ENCODE measurements at regions not wholly inside any gene's neighbourhood (a gene's known extent, or its start where the extent isn't known, plus 50 kb on each side); places are given as distances from the start of the nearest gene placed in this dataset.
A peak's percentile ranks its signal among the peaks of the same experiment; 100 is the strongest.

DNA sequence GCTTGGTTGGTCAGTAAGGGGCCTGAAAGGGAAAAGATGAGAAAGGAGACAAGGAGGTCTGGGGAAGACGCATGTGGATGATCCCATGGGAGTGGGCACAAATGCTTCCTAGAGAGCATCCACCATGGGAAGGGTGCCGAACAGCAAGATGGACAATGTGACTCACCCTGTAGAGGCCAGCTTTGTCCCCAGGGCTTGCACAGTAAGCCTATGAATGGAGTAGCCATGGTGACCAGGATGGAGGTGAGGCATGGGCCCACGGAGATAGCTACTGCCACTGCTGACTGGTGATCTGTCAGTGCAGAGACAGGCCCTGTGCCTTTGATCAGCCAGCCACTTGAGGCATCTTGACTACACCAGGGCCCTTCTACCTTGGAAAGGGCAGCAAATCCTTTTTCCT, 172.6 kb downstream of the HAUS1 start:
- no peak overlapping the region for H3K27ac Mint-ChIP-seq
- peaks cover 6% of the 10 kb centered on the region for H3K36me3 Mint-ChIP-seq (ENCODE audit: low read depth)
- intact Hi-C loops (cut with micrococcal nuclease), result no loop called here

GRCh38 chr18:46278481-46279465, 174.6 kb downstream of the HAUS1 start:
- H3K27me3 Mint-ChIP-seq (ENCODE audit: insufficient read depth), result no peaks in the 10 kb centered on the region
- no peak overlapping the region for H3K4me3 Mint-ChIP-seq
- peaks cover 18% of the 10 kb centered on the region for H3K4me1 Mint-ChIP-seq (ENCODE audit: low read depth)
- H3K36me3 Mint-ChIP-seq (ENCODE audit: low read depth), result peaks cover 2% of the 10 kb centered on the region
- no peak overlapping the region for H3K27ac Mint-ChIP-seq
- intact Hi-C loops (cut with micrococcal nuclease), result no loop called here
- DNase-seq (ENCODE audit: low spot score), result no peak
- H3K9me3 Mint-ChIP-seq, result no peaks in the 10 kb centered on the region

More for the DNA sequence above, 172.6 kb downstream of the HAUS1 start:
- H3K4me3 Mint-ChIP-seq, result no peak overlapping the region
- no peak for DNase-seq (ENCODE audit: low spot score)
- peaks cover 22% of the 10 kb centered on the region for H3K4me1 Mint-ChIP-seq (ENCODE audit: low read depth)
- H3K27me3 Mint-ChIP-seq (ENCODE audit: insufficient read depth), result no peaks in the 10 kb centered on the region
- H3K9me3 Mint-ChIP-seq, result no peaks in the 10 kb centered on the region

DNA sequence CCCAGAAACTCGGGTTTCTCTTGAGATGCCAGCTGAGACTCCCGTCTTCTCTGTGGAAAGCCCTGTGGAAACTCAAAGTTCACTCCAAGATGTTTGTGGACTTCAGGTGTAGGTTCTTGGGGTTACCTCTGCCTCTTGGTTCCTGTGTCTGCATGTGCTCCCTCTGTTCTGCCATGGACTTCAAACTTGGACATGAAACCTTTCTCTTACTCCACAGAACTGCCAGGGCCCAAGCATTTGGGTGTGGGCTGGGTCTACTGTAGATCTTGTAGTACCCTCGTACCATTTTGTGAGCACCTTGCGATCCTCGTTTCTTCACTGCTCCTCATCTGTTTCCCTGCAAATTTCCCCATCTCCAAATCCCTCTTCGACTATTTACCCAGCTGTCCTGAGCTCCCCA, 175.5 kb downstream of the HAUS1 start:
- H3K4me1 Mint-ChIP-seq (ENCODE audit: low read depth), result peaks cover 18% of the 10 kb centered on the region
- no peak overlapping the region for H3K27ac Mint-ChIP-seq
- H3K9me3 Mint-ChIP-seq, result no peaks in the 10 kb centered on the region
- H3K36me3 Mint-ChIP-seq (ENCODE audit: low read depth), result peaks cover under 1% of the 10 kb centered on the region
- H3K4me3 Mint-ChIP-seq, result no peak overlapping the region
- DNase-seq (ENCODE audit: low spot score), result no peak
- intact Hi-C loops (cut with micrococcal nuclease), result no loop called here
- H3K27me3 Mint-ChIP-seq (ENCODE audit: insufficient read depth), result no peaks in the 10 kb centered on the region

GRCh38 chr18:46281185-46282176, 177.3 kb downstream of the HAUS1 start:
- Mint-ChIP-seq H3K36me3 (ENCODE audit: low read depth) (no peaks in the 10 kb centered on the region), H3K27ac (no peak overlapping the region), H3K9me3 (no peaks in the 10 kb centered on the region), H3K4me1 (ENCODE audit: low read depth) (peaks cover 18% of the 10 kb centered on the region), H3K4me3 (no peak overlapping the region), H3K27me3 (ENCODE audit: insufficient read depth) (no peaks in the 10 kb centered on the region)
- intact Hi-C loops (cut with micrococcal nuclease), result loop anchor here (1.0 kb wide), 2 partner anchors 200 to 377 kb away; no protein-coding TSS in a partner anchor
- peak; percentile 41 for DNase-seq (ENCODE audit: low spot score)

DNA sequence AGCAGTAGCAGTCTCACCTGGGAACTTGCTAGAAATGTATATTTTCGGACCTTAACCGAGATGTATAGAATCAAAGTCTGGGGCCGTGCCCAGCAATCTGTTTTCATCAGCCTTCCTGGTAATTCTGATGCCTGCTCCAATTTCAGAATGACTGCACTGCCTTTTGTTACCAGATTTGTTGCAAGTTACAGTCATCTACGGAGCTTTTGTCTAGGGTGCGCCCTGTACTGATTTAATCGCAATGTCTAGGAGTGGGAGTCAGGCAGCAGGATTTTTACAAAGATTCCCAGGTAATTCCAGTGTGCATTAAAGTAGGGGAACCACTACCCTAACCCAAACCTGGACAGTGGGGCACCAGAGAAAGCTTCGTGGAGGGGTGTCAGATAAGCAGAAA, 178.0 kb downstream of the HAUS1 start:
- intact Hi-C loops (cut with micrococcal nuclease), result no loop called here
- Mint-ChIP-seq H3K4me1 (ENCODE audit: low read depth) (peaks cover 18% of the 10 kb centered on the region), H3K27ac (no peak overlapping the region), H3K36me3 (ENCODE audit: low read depth) (no peaks in the 10 kb centered on the region), H3K27me3 (ENCODE audit: insufficient read depth) (no peaks in the 10 kb centered on the region), H3K9me3 (no peaks in the 10 kb centered on the region), H3K4me3 (no peak overlapping the region)
- DNase-seq (ENCODE audit: low spot score), result no peak

DNA sequence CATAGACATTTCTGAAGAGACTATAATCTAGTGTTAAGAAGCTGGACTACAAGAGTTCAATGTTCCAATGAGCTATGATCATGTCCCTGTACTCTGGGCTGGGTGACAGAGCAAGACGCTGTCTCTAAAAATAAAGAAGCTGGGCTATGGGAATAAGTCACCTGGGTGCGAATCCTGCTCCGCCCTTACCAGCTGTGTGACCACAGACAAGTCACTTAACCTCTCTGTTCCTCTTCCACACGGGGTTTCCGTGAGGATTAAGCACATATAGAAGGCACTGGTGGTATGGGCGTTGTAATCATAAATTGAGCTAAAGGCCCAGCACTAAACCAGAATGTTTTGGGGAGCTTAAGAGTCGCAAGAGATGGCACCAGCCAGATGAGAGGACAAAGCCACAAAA, 178.5 kb downstream of the HAUS1 start:
- Mint-ChIP-seq H3K9me3 (no peaks in the 10 kb centered on the region), H3K27me3 (ENCODE audit: insufficient read depth) (no peaks in the 10 kb centered on the region), H3K4me3 (no peak overlapping the region), H3K36me3 (ENCODE audit: low read depth) (no peaks in the 10 kb centered on the region), H3K4me1 (ENCODE audit: low read depth) (peaks cover 15% of the 10 kb centered on the region), H3K27ac (no peak overlapping the region)
- intact Hi-C loops (cut with micrococcal nuclease), result no loop called here
- DNase-seq (ENCODE audit: low spot score), result no peak

GRCh38 chr18:46283268-46283667, 179.1 kb downstream of the HAUS1 start:
- Mint-ChIP-seq H3K4me3 (no peak overlapping the region), H3K27me3 (ENCODE audit: insufficient read depth) (no peaks in the 10 kb centered on the region), H3K9me3 (no peaks in the 10 kb centered on the region), H3K4me1 (ENCODE audit: low read depth) (peaks cover 9% of the 10 kb centered on the region), H3K36me3 (ENCODE audit: low read depth) (no peaks in the 10 kb centered on the region), H3K27ac (no peak overlapping the region)
- no peak for DNase-seq (ENCODE audit: low spot score)
- intact Hi-C loops (cut with micrococcal nuclease), result no loop called here

GRCh38 chr18:46283895-46284295, 179.7 kb downstream of the HAUS1 start:
- Mint-ChIP-seq H3K27ac (no peak overlapping the region), H3K27me3 (ENCODE audit: insufficient read depth) (no peaks in the 10 kb centered on the region), H3K36me3 (ENCODE audit: low read depth) (no peaks in the 10 kb centered on the region), H3K4me3 (no peak overlapping the region), H3K4me1 (ENCODE audit: low read depth) (peaks cover 4% of the 10 kb centered on the region), H3K9me3 (no peaks in the 10 kb centered on the region)
- intact Hi-C loops (cut with micrococcal nuclease), result no loop called here
- DNase-seq (ENCODE audit: low spot score), result no peak

- Mint-ChIP-seq H3K36me3 (ENCODE audit: low read depth) (no peaks in the 10 kb centered on the region), H3K27ac (no peak overlapping the region), H3K27me3 (ENCODE audit: insufficient read depth) (no peaks in the 10 kb centered on the region), H3K4me1 (ENCODE audit: low read depth) (no peaks in the 10 kb centered on the region), H3K4me3 (no peak overlapping the region), H3K9me3 (no peaks in the 10 kb centered on the region)
- intact Hi-C loops (cut with micrococcal nuclease), result no loop called here
- DNase-seq (ENCODE audit: low spot score), result no peak
These were observed 185.3 kb downstream of the HAUS1 start for GRCh38 chr18:46289463-46289862.

DNA sequence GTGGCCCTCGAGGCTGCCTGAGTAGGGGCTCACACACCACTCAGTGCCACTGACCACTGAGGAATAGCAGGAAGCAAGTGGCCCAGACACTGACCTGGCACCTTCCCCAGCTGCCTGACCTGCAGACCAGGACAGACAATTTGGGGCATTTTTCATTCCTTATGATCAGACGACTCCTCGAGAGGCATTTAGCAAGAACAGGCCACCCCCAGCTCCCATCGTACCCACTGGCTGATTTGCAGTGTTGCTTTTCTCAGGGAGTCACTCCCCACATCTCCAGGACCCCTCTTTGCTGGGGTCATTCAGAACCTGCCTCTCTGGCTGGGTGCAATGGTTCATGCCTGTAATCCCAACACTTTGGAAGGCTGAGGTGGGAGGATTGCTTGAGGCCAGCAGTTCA, 185.7 kb downstream of the HAUS1 start:
- no peaks in the 10 kb centered on the region for H3K36me3 Mint-ChIP-seq (ENCODE audit: low read depth)
- DNase-seq (ENCODE audit: low spot score), result no peak
- H3K27me3 Mint-ChIP-seq (ENCODE audit: insufficient read depth), result no peaks in the 10 kb centered on the region

DNA sequence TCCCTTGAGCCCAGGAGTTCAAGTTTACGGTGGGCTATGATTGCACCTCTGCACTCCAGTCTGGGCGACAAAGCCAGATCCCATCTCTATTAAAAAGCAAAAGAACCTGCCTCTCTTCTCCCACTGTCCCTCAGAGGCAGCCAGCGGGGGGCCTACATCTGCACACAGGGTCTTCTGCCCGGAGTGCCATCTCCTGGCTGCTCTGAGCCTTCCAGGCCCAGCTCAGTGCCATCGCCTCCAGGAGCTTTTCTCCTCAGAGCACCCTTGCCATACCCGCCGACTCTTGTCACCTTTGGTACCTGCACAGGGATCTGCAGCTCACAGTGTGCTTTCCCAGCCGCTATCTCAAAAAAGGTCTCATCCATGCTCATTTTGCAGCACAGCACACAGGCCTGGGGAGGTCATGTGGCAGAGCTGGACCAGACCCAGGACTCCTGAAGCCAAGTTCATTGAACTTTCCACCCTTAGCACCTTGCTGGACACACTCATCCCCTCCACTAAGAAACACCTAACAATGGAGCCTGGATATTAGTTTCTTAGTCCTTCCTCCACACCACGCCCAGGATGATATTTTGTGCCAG, 186.3 kb downstream of the HAUS1 start:
- no peak for DNase-seq (ENCODE audit: low spot score)
- Mint-ChIP-seq H3K4me3 (no peak overlapping the region), H3K9me3 (no peaks in the 10 kb centered on the region), H3K27ac (no peak overlapping the region), H3K4me1 (ENCODE audit: low read depth) (no peaks in the 10 kb centered on the region), H3K27me3 (ENCODE audit: insufficient read depth) (no peaks in the 10 kb centered on the region), H3K36me3 (ENCODE audit: low read depth) (no peaks in the 10 kb centered on the region)
- intact Hi-C loops (cut with micrococcal nuclease), result no loop called here

More for the DNA sequence above, 185.7 kb downstream of the HAUS1 start:
- Mint-ChIP-seq H3K9me3 (no peaks in the 10 kb centered on the region), H3K4me3 (no peak overlapping the region), H3K4me1 (ENCODE audit: low read depth) (no peaks in the 10 kb centered on the region), H3K27ac (no peak overlapping the region)
- intact Hi-C loops (cut with micrococcal nuclease), result no loop called here

- Mint-ChIP-seq H3K27ac (no peak overlapping the region), H3K36me3 (ENCODE audit: low read depth) (no peaks in the 10 kb centered on the region), H3K9me3 (no peaks in the 10 kb centered on the region), H3K4me1 (ENCODE audit: low read depth) (no peaks in the 10 kb centered on the region), H3K27me3 (ENCODE audit: insufficient read depth) (no peaks in the 10 kb centered on the region), H3K4me3 (no peak overlapping the region)
- intact Hi-C loops (cut with micrococcal nuclease), result no loop called here
- no peak for DNase-seq (ENCODE audit: low spot score)
These were observed 187.0 kb downstream of the HAUS1 start for GRCh38 chr18:46291149-46291548.
